ENCODE measurements at regions not wholly inside any gene's neighbourhood (a gene's known extent, or its start where the extent isn't known, plus 50 kb on each side); places are given as distances from the start of the nearest gene placed in this dataset.
"Not testable (repeated sequence)": the region's sequence is repeated elsewhere in the genome, so short reads cannot be mapped to it uniquely, and the experiment has no call there.

GRCh38 chr3:102718651-102719050, 283.8 kb downstream of the ZPLD1 start:
- TF ChIP-seq CTCF (IDR thresholded peaks at IDR 0.05; ENCODE audit: control insufficient read depth, extremely low read depth, insufficient read depth), result no peak
- no peak overlapping the region for H3K4me3 ChIP-seq (ENCODE audit: low read depth, low read length)
- no peak for DNase-seq (ENCODE audit: low read depth)

- no peak for DNase-seq (ENCODE audit: low read depth)
- H3K4me3 ChIP-seq (ENCODE audit: low read depth, low read length), result no peak overlapping the region
- no peak for TF ChIP-seq CTCF (IDR thresholded peaks at IDR 0.05; ENCODE audit: control insufficient read depth, extremely low read depth, insufficient read depth)
Measured at GRCh38 chr3:102722317-102722716, 287.5 kb downstream of the ZPLD1 start.

- H3K4me3 ChIP-seq (ENCODE audit: low read depth, low read length), result no peak overlapping the region
- no peak for DNase-seq (ENCODE audit: low read depth)
- TF ChIP-seq CTCF (IDR thresholded peaks at IDR 0.05; ENCODE audit: control insufficient read depth, extremely low read depth, insufficient read depth), result no peak
Measured at GRCh38 chr3:102727340-102727739, 292.5 kb downstream of the ZPLD1 start.

- not testable (repeated sequence) for H3K4me3 ChIP-seq (ENCODE audit: low read depth, low read length); DNase-seq (ENCODE audit: low read depth)
Measured at GRCh38 chr3:102732581-102732980, 297.8 kb downstream of the ZPLD1 start.

- no peak for DNase-seq (ENCODE audit: low read depth)
- H3K4me3 ChIP-seq (ENCODE audit: low read depth, low read length), result no peak overlapping the region
- TF ChIP-seq CTCF (IDR thresholded peaks at IDR 0.05; ENCODE audit: control insufficient read depth, extremely low read depth, insufficient read depth), result no peak
Measured at GRCh38 chr3:102733791-102734563, 299.2 kb downstream of the ZPLD1 start.

GRCh38 chr3:102735311-102735710, 300.5 kb downstream of the ZPLD1 start:
- no peak for DNase-seq (ENCODE audit: low read depth)
- TF ChIP-seq CTCF (IDR thresholded peaks at IDR 0.05; ENCODE audit: control insufficient read depth, extremely low read depth, insufficient read depth), result no peak
- no peak overlapping the region for H3K4me3 ChIP-seq (ENCODE audit: low read depth, low read length)

GRCh38 chr3:102736288-102736974, 301.6 kb downstream of the ZPLD1 start:
- DNase-seq (ENCODE audit: low read depth), result no peak
- TF ChIP-seq CTCF (IDR thresholded peaks at IDR 0.05; ENCODE audit: control insufficient read depth, extremely low read depth, insufficient read depth), result no peak
- no peak overlapping the region for H3K4me3 ChIP-seq (ENCODE audit: low read depth, low read length)
